Left lung (tissue), 4 donors: ENCODE measurements at regions not wholly inside any gene's neighbourhood (a gene's known extent, or its start where the extent isn't known, plus 50 kb on each side); places are given as distances from the start of the nearest gene placed in this dataset.

Experiments used
- ATAC-seq: fragments of 200-7000 bp; cut with Tn5 transposase; one replicate; pipeline ENCODE4 v1.9.1; 2020; ENCODE audit warnings: moderate library complexity
- DNase-seq, 4 donors: peaks; one replicate each; pipeline ENCODE4 v3.0.0-alpha.2; 2013 to 2020
- H3K27ac ChIP-seq, 2 donors: fragments of 200-600 bp; sonication (generic) in 1 of 2; one replicate each; pipeline versions ENCODE4 v1.5.0 to v1.8.0; 2020 to 2021
- H3K27me3 ChIP-seq, 2 donors: fragments of 200-600 bp; sonication (generic) in 1 of 2; one replicate each; pipeline versions ENCODE4 v1.5.0 to v1.8.0; 2020 to 2021
- H3K36me3 ChIP-seq, 2 donors: fragments of 200-600 bp; sonication (generic) in 1 of 2; one replicate each; pipeline versions ENCODE4 v1.5.0 to v1.8.0; 2020 to 2021
- H3K4me1 ChIP-seq, 2 donors: fragments of 200-600 bp; one replicate each; pipeline ENCODE4 v1.8.0; 2021
- H3K4me3 ChIP-seq, 2 donors: fragments of 200-600 bp; sonication (generic) in 1 of 2; one replicate each; pipeline versions ENCODE4 v1.5.0 to v1.8.0; 2020 to 2021; ENCODE audit warnings: mild to moderate bottlenecking in 1 of 2
- H3K9me3 ChIP-seq, 2 donors: fragments of 200-600 bp; sonication (generic) in 1 of 2; one replicate each; pipeline versions ENCODE4 v1.5.0 to v1.8.0; 2020 to 2021
- intact Hi-C, 2 donors: fragments of 100-400 bp; cut with DNase I; formaldehyde crosslinking; loops; one replicate each; pipeline versions ENCODE4 v1.11.2 to v1.14.2; 2022
- TF ChIP-seq, protein P1 (sequence below), 2 donors: fragments of 200-600 bp; sonication (generic) in 1 of 2; IDR thresholded peaks; one replicate each; pipeline versions ENCODE4 v1.5.0 to v1.8.0; 2021; ENCODE audit warnings: antibody characterized with exemption in 2 of 2
- donor health status: DM: no; HTN: yes; CAD: no.
- donor health status: DM: no; HTN: no; CAD: no.

DNA sequence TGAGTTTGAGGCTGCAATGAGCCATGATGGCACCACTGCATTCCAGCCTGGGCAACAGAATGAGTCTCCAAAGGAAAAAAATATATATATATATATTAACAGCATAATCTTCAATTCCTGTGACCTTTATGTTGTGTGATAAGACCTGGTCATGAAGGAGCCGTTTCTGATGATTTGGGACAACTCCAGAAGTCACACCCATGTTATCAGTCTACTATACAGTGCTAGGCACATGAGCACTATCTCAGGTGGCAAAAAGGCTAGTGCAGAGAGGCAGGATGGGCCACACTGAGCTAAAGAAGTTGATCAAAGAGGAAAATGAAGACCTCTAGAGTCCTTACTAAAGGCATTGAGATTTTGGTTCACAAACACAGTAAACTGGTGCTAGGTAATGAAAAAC, 205.0 kb upstream of the RAD23B start:
- Histone ChIP-seq H3K4me1 (no peaks in the 10 kb centered on the region), H3K27ac (no peak overlapping the region), H3K36me3 (no peaks in the 10 kb centered on the region), H3K9me3 (no peaks in the 10 kb centered on the region), H3K4me3 (no peak overlapping the region), H3K27me3 (peaks cover 0 to 4% of the 10 kb centered on the region in 2 donors)
- DNase-seq (no peak), ATAC-seq (no peak)
- intact Hi-C loops = no loop called here
- TF ChIP-seq, protein P1, sequence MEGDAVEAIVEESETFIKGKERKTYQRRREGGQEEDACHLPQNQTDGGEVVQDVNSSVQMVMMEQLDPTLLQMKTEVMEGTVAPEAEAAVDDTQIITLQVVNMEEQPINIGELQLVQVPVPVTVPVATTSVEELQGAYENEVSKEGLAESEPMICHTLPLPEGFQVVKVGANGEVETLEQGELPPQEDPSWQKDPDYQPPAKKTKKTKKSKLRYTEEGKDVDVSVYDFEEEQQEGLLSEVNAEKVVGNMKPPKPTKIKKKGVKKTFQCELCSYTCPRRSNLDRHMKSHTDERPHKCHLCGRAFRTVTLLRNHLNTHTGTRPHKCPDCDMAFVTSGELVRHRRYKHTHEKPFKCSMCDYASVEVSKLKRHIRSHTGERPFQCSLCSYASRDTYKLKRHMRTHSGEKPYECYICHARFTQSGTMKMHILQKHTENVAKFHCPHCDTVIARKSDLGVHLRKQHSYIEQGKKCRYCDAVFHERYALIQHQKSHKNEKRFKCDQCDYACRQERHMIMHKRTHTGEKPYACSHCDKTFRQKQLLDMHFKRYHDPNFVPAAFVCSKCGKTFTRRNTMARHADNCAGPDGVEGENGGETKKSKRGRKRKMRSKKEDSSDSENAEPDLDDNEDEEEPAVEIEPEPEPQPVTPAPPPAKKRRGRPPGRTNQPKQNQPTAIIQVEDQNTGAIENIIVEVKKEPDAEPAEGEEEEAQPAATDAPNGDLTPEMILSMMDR (IDR thresholded peaks at IDR 0.05) = no peak

DNA sequence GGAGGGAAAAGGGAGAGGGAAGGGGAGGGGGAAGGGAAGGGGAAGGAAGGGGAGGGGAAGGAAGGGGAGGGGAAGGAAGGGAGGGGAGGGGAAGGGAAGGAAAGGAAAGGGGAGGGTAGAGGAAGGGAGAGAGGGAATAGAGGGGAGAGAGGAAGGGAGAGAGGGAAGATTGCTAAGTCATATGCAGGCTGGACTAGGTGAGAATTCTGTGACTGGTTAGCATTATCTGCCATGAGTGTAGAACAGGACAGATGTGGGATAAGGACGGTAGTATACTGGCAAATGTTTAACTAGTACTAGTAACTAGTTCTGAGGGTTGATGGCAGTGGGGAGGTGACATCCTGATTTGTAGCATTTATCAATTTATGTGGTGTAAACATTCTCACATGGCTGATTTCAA, 203.5 kb upstream of the RAD23B start:
- TF ChIP-seq, protein P1 (IDR thresholded peaks at IDR 0.05) = no peak
- intact Hi-C loops = no loop called here
- no peak for ATAC-seq
- Histone ChIP-seq H3K4me1 (no peaks in the 10 kb centered on the region), H3K27me3 (peaks cover 0 to 4% of the 10 kb centered on the region in 2 donors), H3K9me3 (no peaks in the 10 kb centered on the region), H3K4me3 (no peak overlapping the region), H3K27ac (no peak overlapping the region), H3K36me3 (no peaks in the 10 kb centered on the region)
- no peak for DNase-seq

DNA sequence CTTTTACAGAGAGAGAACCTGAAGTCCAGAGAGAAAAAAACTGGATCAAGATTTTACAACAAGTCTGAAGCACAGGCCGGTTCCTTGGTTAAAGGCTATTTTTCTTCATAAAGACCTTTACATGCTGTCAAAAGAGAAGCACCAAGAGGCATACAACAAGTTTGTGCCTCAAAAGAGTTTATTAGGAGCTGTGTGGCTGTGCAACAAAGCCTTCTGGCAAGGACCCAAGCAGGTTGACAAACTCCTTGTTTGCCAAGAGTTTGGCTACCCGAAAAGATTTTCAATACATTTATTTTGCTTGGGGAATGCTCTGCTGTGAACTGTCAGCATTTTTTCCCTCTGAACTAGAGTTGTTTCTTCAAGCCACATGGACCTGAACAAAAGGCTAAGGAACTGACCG, 202.9 kb upstream of the RAD23B start:
- TF ChIP-seq, protein P1 (IDR thresholded peaks at IDR 0.05) = no peak
- DNase-seq (no peak), ATAC-seq (no peak)
- intact Hi-C loops = no loop called here
- H3K36me3 ChIP-seq = no peaks in the 10 kb centered on the region
- no peaks in the 10 kb centered on the region for H3K9me3 ChIP-seq
- H3K27ac ChIP-seq = no peak overlapping the region
- H3K4me3 ChIP-seq = no peak overlapping the region
- no peaks in the 10 kb centered on the region for H3K4me1 ChIP-seq
- H3K27me3 ChIP-seq = peaks cover 0 to 4% of the 10 kb centered on the region in 2 donors

DNA sequence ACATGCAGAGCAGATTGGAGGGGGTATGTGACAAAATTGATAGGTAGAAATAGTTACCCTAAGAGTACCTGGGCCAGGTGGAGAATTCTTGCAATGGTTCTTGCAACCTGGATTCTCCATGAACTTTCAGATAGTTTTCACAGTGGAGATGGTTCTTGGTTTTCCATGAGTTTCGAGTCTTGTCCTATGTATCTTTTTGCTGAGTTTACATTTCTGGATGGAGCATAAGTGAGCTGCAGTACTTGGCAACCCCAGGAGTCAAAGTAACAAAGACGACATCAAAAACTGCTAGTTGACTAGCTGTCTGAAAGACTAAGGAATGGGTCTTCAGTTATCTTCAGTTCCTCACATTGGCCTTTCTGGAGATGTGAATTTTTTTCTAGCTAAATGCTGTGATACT, 196.6 kb upstream of the RAD23B start:
- no peaks in the 10 kb centered on the region for H3K4me1 ChIP-seq
- TF ChIP-seq, protein P1 (IDR thresholded peaks at IDR 0.05) = no peak
- intact Hi-C loops = no loop called here
- H3K27me3 ChIP-seq = no peaks in the 10 kb centered on the region
- DNase-seq = no peak
- H3K36me3 ChIP-seq = no peaks in the 10 kb centered on the region
- H3K4me3 ChIP-seq = no peak overlapping the region
- H3K27ac ChIP-seq = no peak overlapping the region
- ATAC-seq = no peak
- no peaks in the 10 kb centered on the region for H3K9me3 ChIP-seq

DNA sequence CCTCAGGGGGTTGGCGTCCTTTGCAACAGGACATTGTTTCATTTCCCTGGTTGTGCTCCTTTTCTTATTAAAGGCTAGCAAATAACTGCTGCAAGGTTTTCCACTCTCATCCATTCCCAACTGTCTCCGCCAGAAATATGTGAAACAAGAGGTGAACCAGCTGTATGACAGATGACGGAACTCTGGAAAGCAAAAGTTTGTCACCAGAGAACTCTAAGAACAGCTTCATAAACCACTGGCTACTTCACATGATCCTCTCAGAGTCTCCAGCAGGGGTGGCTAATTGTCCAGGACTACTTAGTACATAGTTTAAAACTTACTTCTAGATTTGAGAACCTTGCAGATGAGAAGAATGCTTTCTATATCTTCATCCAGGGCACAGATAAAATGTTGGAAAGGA, 195.9 kb upstream of the RAD23B start:
- H3K27me3 ChIP-seq = no peaks in the 10 kb centered on the region
- H3K4me3 ChIP-seq = no peak overlapping the region
- DNase-seq (peak in 2 of 4 donors; percentile 35 to 57), ATAC-seq (no peak)
- H3K9me3 ChIP-seq = no peaks in the 10 kb centered on the region
- intact Hi-C loops = no loop called here
- TF ChIP-seq, protein P1 (IDR thresholded peaks at IDR 0.05) = no peak
- no peak overlapping the region for H3K27ac ChIP-seq
- H3K4me1 ChIP-seq = no peaks in the 10 kb centered on the region
- no peaks in the 10 kb centered on the region for H3K36me3 ChIP-seq
